ENCODE measurements at regions not wholly inside any gene's neighbourhood (a gene's known extent, or its start where the extent isn't known, plus 50 kb on each side); places are given as distances from the start of the nearest gene placed in this dataset.

GRCh38 chr2:22521620-22522019 is 863.4 kb upstream of the KLHL29 start:
- H2BK5ac ChIP-seq (ENCODE audit: low read length) = no peak overlapping the region
- H3K27me3 ChIP-seq (ENCODE audit: control insufficient read depth in 3 of 3, insufficient read depth in 3 of 3, low read depth in 1 of 3, low read length in 3 of 3) = no peaks in the 10 kb centered on the region
- no peak overlapping the region for H2AK5ac ChIP-seq (ENCODE audit: low read depth, low read length)
- no peak overlapping the region for H3K14ac ChIP-seq (ENCODE audit: low read length)
- H4K8ac ChIP-seq (ENCODE audit: low read depth, low read length) = no peak overlapping the region
- no peak overlapping the region for H4K91ac ChIP-seq (ENCODE audit: low read depth, low read length, poor library complexity)
- H3K4me2 ChIP-seq (ENCODE audit: insufficient read depth, low read length, poor library complexity, severe bottlenecking) = no peak overlapping the region
- no peaks in the 10 kb centered on the region for H3K79me1 ChIP-seq (ENCODE audit: low read depth, low read length)
- no peak overlapping the region for H3K18ac ChIP-seq (ENCODE audit: low read length)
- H2BK15ac ChIP-seq (ENCODE audit: low read length) = no peak overlapping the region
- H2BK120ac ChIP-seq (ENCODE audit: low read depth, low read length) = no peak overlapping the region
- H3K4me3 ChIP-seq (ENCODE audit: low read length in 2 of 2) = no peak overlapping the region
- H2AFZ ChIP-seq (ENCODE audit: low read length) = no peak overlapping the region
- H3K4ac ChIP-seq (ENCODE audit: low read length) = no peak overlapping the region
- no peak for DNase-seq (ENCODE audit: low spot score)
- no peak overlapping the region for H2BK12ac ChIP-seq (ENCODE audit: low read length)
- H3K9me3 ChIP-seq (replicated peaks in 1 of 2; ENCODE audit: control insufficient read depth in 2 of 2, insufficient read depth in 1 of 2, low read depth in 1 of 2, low read length in 2 of 2) = no peaks in the 10 kb centered on the region
- no peak overlapping the region for H3K9ac ChIP-seq (ENCODE audit: low read depth, low read length, poor library complexity)
- no peaks in the 10 kb centered on the region for H3K36me3 ChIP-seq (replicated peaks in 1 of 2; ENCODE audit: control insufficient read depth in 2 of 2, insufficient read depth in 2 of 2, low read length in 2 of 2)
- H3K27ac ChIP-seq (replicated peaks; ENCODE audit: low read length) = no peak overlapping the region
- H3K23ac ChIP-seq (ENCODE audit: low read depth, low read length, poor library complexity) = no peak overlapping the region
- H3K4me1 ChIP-seq (ENCODE audit: control insufficient read depth in 2 of 2, insufficient read depth in 1 of 2, low read depth in 1 of 2, low read length in 2 of 2) = no peaks in the 10 kb centered on the region

- H3K4me2 ChIP-seq (ENCODE audit: insufficient read depth, low read length, poor library complexity, severe bottlenecking) = no peak overlapping the region
- DNase-seq (ENCODE audit: low spot score) = no peak
- no peak overlapping the region for H2AFZ ChIP-seq (ENCODE audit: low read length)
- no peak overlapping the region for H3K27ac ChIP-seq (replicated peaks; ENCODE audit: low read length)
- no peak overlapping the region for H2BK120ac ChIP-seq (ENCODE audit: low read depth, low read length)
- H3K14ac ChIP-seq (ENCODE audit: low read length) = no peak overlapping the region
- no peak overlapping the region for H2BK12ac ChIP-seq (ENCODE audit: low read length)
- no peak overlapping the region for H2BK15ac ChIP-seq (ENCODE audit: low read length)
- H4K8ac ChIP-seq (ENCODE audit: low read depth, low read length) = no peak overlapping the region
- no peaks in the 10 kb centered on the region for H3K79me1 ChIP-seq (ENCODE audit: low read depth, low read length)
- H3K9ac ChIP-seq (ENCODE audit: low read depth, low read length, poor library complexity) = no peak overlapping the region
- H3K4me3 ChIP-seq (ENCODE audit: low read length in 2 of 2) = no peak overlapping the region
- H3K4me1 ChIP-seq (ENCODE audit: control insufficient read depth in 2 of 2, insufficient read depth in 1 of 2, low read depth in 1 of 2, low read length in 2 of 2) = no peaks in the 10 kb centered on the region
- H3K9me3 ChIP-seq (replicated peaks in 1 of 2; ENCODE audit: control insufficient read depth in 2 of 2, insufficient read depth in 1 of 2, low read depth in 1 of 2, low read length in 2 of 2) = peaks cover 0 to 2% of the 10 kb centered on the region in 2 donors
- no peak overlapping the region for H4K91ac ChIP-seq (ENCODE audit: low read depth, low read length, poor library complexity)
- peaks cover 0 to 4% of the 10 kb centered on the region in 2 donors for H3K36me3 ChIP-seq (replicated peaks in 1 of 2; ENCODE audit: control insufficient read depth in 2 of 2, insufficient read depth in 2 of 2, low read length in 2 of 2)
- no peaks in the 10 kb centered on the region for H3K27me3 ChIP-seq (ENCODE audit: control insufficient read depth in 3 of 3, insufficient read depth in 3 of 3, low read depth in 1 of 3, low read length in 3 of 3)
- no peak overlapping the region for H2AK5ac ChIP-seq (ENCODE audit: low read depth, low read length)
- H2BK5ac ChIP-seq (ENCODE audit: low read length) = no peak overlapping the region
- no peak overlapping the region for H3K18ac ChIP-seq (ENCODE audit: low read length)
- H3K4ac ChIP-seq (ENCODE audit: low read length) = no peak overlapping the region
- H3K23ac ChIP-seq (ENCODE audit: low read depth, low read length, poor library complexity) = no peak overlapping the region
These were observed 859.3 kb upstream of the KLHL29 start for GRCh38 chr2:22525681-22526080.

GRCh38 chr2:22530131-22530530 is 854.8 kb upstream of the KLHL29 start:
- Histone ChIP-seq H4K91ac (ENCODE audit: low read depth, low read length, poor library complexity) (no peak overlapping the region), H3K79me1 (ENCODE audit: low read depth, low read length) (no peaks in the 10 kb centered on the region), H3K18ac (ENCODE audit: low read length) (no peak overlapping the region), H2AFZ (ENCODE audit: low read length) (no peak overlapping the region), H3K4me3 (ENCODE audit: low read length in 2 of 2) (no peak overlapping the region), H2BK5ac (ENCODE audit: low read length) (no peak overlapping the region), H3K4ac (ENCODE audit: low read length) (no peak overlapping the region), H2BK12ac (ENCODE audit: low read length) (no peak overlapping the region), H3K9ac (ENCODE audit: low read depth, low read length, poor library complexity) (no peak overlapping the region), H2AK5ac (ENCODE audit: low read depth, low read length) (no peak overlapping the region), H3K23ac (ENCODE audit: low read depth, low read length, poor library complexity) (no peak overlapping the region), H2BK120ac (ENCODE audit: low read depth, low read length) (no peak overlapping the region), H3K4me1 (ENCODE audit: control insufficient read depth in 2 of 2, insufficient read depth in 1 of 2, low read depth in 1 of 2, low read length in 2 of 2) (no peaks in the 10 kb centered on the region), H2BK15ac (ENCODE audit: low read length) (no peak overlapping the region), H3K4me2 (ENCODE audit: insufficient read depth, low read length, poor library complexity, severe bottlenecking) (no peak overlapping the region), H4K8ac (ENCODE audit: low read depth, low read length) (no peak overlapping the region), H3K9me3 (replicated peaks in 1 of 2; ENCODE audit: control insufficient read depth in 2 of 2, insufficient read depth in 1 of 2, low read depth in 1 of 2, low read length in 2 of 2) (peaks cover 0 to 2% of the 10 kb centered on the region in 2 donors), H3K36me3 (replicated peaks in 1 of 2; ENCODE audit: control insufficient read depth in 2 of 2, insufficient read depth in 2 of 2, low read length in 2 of 2) (peaks cover 0 to 4% of the 10 kb centered on the region in 2 donors), H3K14ac (ENCODE audit: low read length) (no peak overlapping the region), H3K27me3 (ENCODE audit: control insufficient read depth in 3 of 3, insufficient read depth in 3 of 3, low read depth in 1 of 3, low read length in 3 of 3) (no peaks in the 10 kb centered on the region), H3K27ac (replicated peaks; ENCODE audit: low read length) (no peak overlapping the region)
- no CpG with 5 or more reads among the region's 4 CpGs for WGBS, 2 donors (ENCODE audit: extremely low coverage in 2 of 2, insufficient read length in 2 of 2, insufficient replicate concordance in 1 of 2)
- DNase-seq (ENCODE audit: low spot score) = no peak

GRCh38 chr2:22536133-22536532 is 848.8 kb upstream of the KLHL29 start:
- Histone ChIP-seq H3K4me1 (ENCODE audit: control insufficient read depth in 2 of 2, insufficient read depth in 1 of 2, low read depth in 1 of 2, low read length in 2 of 2) (peaks cover 0 to 2% of the 10 kb centered on the region in 2 donors), H2BK120ac (ENCODE audit: low read depth, low read length) (no peak overlapping the region), H3K23ac (ENCODE audit: low read depth, low read length, poor library complexity) (no peak overlapping the region), H3K9ac (ENCODE audit: low read depth, low read length, poor library complexity) (no peak overlapping the region), H4K91ac (ENCODE audit: low read depth, low read length, poor library complexity) (no peak overlapping the region), H2BK12ac (ENCODE audit: low read length) (no peak overlapping the region), H3K4me3 (ENCODE audit: low read length in 2 of 2) (no peak overlapping the region), H3K4ac (ENCODE audit: low read length) (no peak overlapping the region), H4K8ac (ENCODE audit: low read depth, low read length) (no peak overlapping the region), H3K27ac (replicated peaks; ENCODE audit: low read length) (no peak overlapping the region), H2BK15ac (ENCODE audit: low read length) (no peak overlapping the region), H3K36me3 (replicated peaks in 1 of 2; ENCODE audit: control insufficient read depth in 2 of 2, insufficient read depth in 2 of 2, low read length in 2 of 2) (no peaks in the 10 kb centered on the region), H3K79me1 (ENCODE audit: low read depth, low read length) (no peaks in the 10 kb centered on the region), H2BK5ac (ENCODE audit: low read length) (no peak overlapping the region), H2AK5ac (ENCODE audit: low read depth, low read length) (no peak overlapping the region), H3K27me3 (ENCODE audit: control insufficient read depth in 3 of 3, insufficient read depth in 3 of 3, low read depth in 1 of 3, low read length in 3 of 3) (no peaks in the 10 kb centered on the region), H3K14ac (ENCODE audit: low read length) (no peak overlapping the region), H3K9me3 (replicated peaks in 1 of 2; ENCODE audit: control insufficient read depth in 2 of 2, insufficient read depth in 1 of 2, low read depth in 1 of 2, low read length in 2 of 2) (peaks cover 0 to 4% of the 10 kb centered on the region in 2 donors), H3K4me2 (ENCODE audit: insufficient read depth, low read length, poor library complexity, severe bottlenecking) (no peak overlapping the region), H2AFZ (ENCODE audit: low read length) (no peak overlapping the region), H3K18ac (ENCODE audit: low read length) (no peak overlapping the region)
- DNase-seq (ENCODE audit: low spot score) = no peak
- no CpG with 5 or more reads among the region's 2 CpGs for WGBS, 2 donors (ENCODE audit: extremely low coverage in 2 of 2, insufficient read length in 2 of 2, insufficient replicate concordance in 1 of 2)
